ENCODE measurements at regions not wholly inside any gene's neighbourhood (a gene's known extent, or its start where the extent isn't known, plus 50 kb on each side); places are given as distances from the start of the nearest gene placed in this dataset.

GRCh38 chr4:53788011-53788410, 196.7 kb upstream of the LNX1 start:
- no peak for DNase-seq
- intact Hi-C loops (cut with micrococcal nuclease): no loop called here
- Histone ChIP-seq H3K4me1 (no peaks in the 10 kb centered on the region), H3K9me3 (replicated peaks) (no peaks in the 10 kb centered on the region), H3K4me3 (no peak overlapping the region), H3K36me3 (no peaks in the 10 kb centered on the region), H3K27ac (replicated peaks) (no peak overlapping the region), H3K27me3 (ENCODE audit: low read depth) (peaks cover 13% of the 10 kb centered on the region)
- no peak for TF ChIP-seq CTCF (IDR thresholded peaks at IDR 0.05; ENCODE audit: borderline replicate concordance)

DNA sequence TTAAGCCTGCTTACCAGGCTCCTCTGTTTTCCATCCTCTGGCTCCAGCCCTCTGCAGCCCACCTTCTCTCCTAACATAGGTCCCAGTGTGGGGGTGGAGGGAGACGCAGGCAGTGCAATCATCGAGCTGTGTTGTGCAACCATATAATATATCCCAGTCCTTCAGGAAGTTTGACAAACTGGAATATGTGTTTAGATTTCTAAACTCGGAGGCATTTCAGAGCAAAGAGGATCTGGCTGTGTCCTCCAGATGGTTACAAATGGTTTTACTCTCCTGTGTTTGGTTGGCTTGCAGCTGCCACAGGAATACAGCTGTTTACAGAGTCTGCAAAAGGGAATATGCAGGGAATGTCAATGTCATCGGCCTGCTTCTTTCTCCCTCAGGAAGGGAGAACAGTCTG, 195.3 kb upstream of the LNX1 start:
- H3K9me3 ChIP-seq (replicated peaks): no peaks in the 10 kb centered on the region
- peaks cover 7% of the 10 kb centered on the region for H3K27me3 ChIP-seq (ENCODE audit: low read depth)
- no peaks in the 10 kb centered on the region for H3K36me3 ChIP-seq
- intact Hi-C loops (cut with micrococcal nuclease): no loop called here
- H3K4me3 ChIP-seq: no peak overlapping the region
- no peak for TF ChIP-seq CTCF (IDR thresholded peaks at IDR 0.05; ENCODE audit: borderline replicate concordance)
- peak overlapping the region; percentile 37 for H3K27ac ChIP-seq (replicated peaks)
- no peak for DNase-seq
- peaks cover 3% of the 10 kb centered on the region for H3K4me1 ChIP-seq

DNA sequence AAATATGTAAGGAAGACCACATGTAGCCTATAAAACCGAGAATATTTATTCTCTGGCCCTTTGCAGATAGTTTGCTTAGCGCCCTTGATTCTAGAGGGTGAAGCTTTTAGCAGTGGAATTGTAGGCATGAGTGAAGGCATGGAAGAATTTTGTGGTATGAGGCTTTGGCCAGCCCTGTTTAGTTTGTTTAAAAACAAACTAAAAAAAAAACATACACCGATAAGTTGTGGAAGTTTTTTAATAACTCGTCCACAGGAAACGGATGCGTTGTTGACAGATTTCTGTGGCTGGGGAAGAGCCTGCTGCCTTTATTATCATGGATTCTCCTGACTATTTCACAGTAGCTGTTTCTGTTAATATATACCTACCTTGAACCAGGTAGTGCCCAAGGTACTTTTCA, 194.7 kb upstream of the LNX1 start:
- no peak for DNase-seq
- no peak overlapping the region for H3K4me3 ChIP-seq
- peaks cover 4% of the 10 kb centered on the region for H3K27me3 ChIP-seq (ENCODE audit: low read depth)
- peak overlapping the region; percentile 27 for H3K27ac ChIP-seq (replicated peaks)
- TF ChIP-seq CTCF (IDR thresholded peaks at IDR 0.05; ENCODE audit: borderline replicate concordance): no peak
- H3K9me3 ChIP-seq (replicated peaks): no peaks in the 10 kb centered on the region
- intact Hi-C loops (cut with micrococcal nuclease): no loop called here
- H3K4me1 ChIP-seq: peaks cover 3% of the 10 kb centered on the region
- no peaks in the 10 kb centered on the region for H3K36me3 ChIP-seq

DNA sequence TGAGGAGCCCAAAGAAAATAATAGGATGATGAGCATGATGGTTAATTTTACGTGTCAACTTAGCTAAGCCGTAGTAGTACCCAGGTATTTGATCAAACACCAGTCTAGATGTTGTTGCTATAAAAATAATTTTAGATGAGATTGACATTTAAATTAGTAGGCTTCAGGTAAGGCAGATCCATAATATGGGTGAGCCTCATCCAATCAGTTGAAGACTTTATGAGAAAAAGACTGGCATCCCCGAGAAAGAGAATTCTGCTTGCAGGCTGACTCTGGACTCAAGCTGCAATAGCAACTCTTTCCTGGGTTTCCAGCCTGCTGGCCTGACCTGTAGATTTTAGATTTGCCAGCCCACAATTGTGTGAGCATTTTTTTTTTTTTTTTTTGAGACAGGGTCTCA, 192.8 kb upstream of the LNX1 start:
- no peaks in the 10 kb centered on the region for H3K9me3 ChIP-seq (replicated peaks)
- peaks cover 11% of the 10 kb centered on the region for H3K27me3 ChIP-seq (ENCODE audit: low read depth)
- no peaks in the 10 kb centered on the region for H3K36me3 ChIP-seq
- no peak for DNase-seq
- H3K4me3 ChIP-seq: no peak overlapping the region
- TF ChIP-seq CTCF (IDR thresholded peaks at IDR 0.05; ENCODE audit: borderline replicate concordance): no peak
- intact Hi-C loops (cut with micrococcal nuclease): no loop called here
- H3K4me1 ChIP-seq: peaks cover 3% of the 10 kb centered on the region
- no peak overlapping the region for H3K27ac ChIP-seq (replicated peaks)

DNA sequence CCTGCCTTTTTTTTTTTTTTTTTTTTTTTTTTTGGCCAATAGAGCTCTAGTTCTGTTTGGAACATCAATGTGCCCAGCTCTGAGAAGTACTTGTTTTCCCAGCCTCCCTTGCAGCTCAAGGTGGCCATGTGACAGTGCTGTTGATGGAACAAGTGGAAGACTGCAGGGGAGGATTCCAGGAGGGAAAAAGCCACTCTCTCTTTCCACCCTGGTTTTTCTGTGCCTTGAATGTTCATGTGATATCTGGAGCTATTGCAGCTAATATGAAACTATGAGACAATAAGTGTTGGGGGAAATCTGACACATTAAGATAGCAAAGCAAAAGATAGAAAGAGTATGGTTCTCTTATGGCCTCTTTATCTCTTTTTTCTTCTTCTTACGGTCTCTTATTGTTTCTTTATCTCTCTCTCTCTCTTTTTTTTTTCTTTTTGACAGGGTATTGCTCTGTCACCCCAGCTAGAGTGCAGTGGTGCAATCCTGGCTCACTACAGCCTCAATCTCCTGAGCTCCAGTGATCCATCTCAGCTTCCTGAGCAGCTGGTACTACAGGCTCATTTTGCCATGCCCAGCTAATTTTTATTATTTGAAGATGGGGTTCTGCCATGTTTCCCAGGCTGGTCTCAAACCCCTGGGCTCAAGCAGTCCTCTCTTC, 192.0 kb upstream of the LNX1 start:
- intact Hi-C loops (cut with micrococcal nuclease): no loop called here
- H3K4me3 ChIP-seq: no peak overlapping the region

More for the DNA sequence above, 192.0 kb upstream of the LNX1 start:
- Histone ChIP-seq H3K4me1 (peaks cover 3% of the 10 kb centered on the region), H3K9me3 (replicated peaks) (no peaks in the 10 kb centered on the region), H3K36me3 (no peaks in the 10 kb centered on the region), H3K27ac (replicated peaks) (no peak overlapping the region), H3K27me3 (ENCODE audit: low read depth) (peaks cover 11% of the 10 kb centered on the region)
- TF ChIP-seq CTCF (IDR thresholded peaks at IDR 0.05; ENCODE audit: borderline replicate concordance): no peak
- no peak for DNase-seq
